ENCODE measurements at regions not wholly inside any gene's neighbourhood (a gene's known extent, or its start where the extent isn't known, plus 50 kb on each side); places are given as distances from the start of the nearest gene placed in this dataset.

- Histone ChIP-seq H3K27me3 (ENCODE audit: control insufficient read depth, insufficient read depth, low read length, poor library complexity, severe bottlenecking) (no peaks in the 10 kb centered on the region), H3K27ac (ENCODE audit: low read depth, low read length) (no peak overlapping the region), H3K36me3 (ENCODE audit: control insufficient read depth, insufficient read depth, low read length) (no peaks in the 10 kb centered on the region), H3K9ac (ENCODE audit: extremely low read depth, low read length, poor library complexity, severe bottlenecking) (no peak overlapping the region), H3K9me3 (ENCODE audit: control insufficient read depth, low read length) (no peaks in the 10 kb centered on the region), H3K4me3 (ENCODE audit: low read length) (no peak overlapping the region), H3K4me1 (ENCODE audit: control insufficient read depth, insufficient read depth, low read length) (no peaks in the 10 kb centered on the region)
- no peak for TF ChIP-seq CTCF (conservative IDR thresholded peaks at IDR 0.05)
- Mint-ChIP-seq H3K9me3 (no peaks in the 10 kb centered on the region), H3K4me3 (no peak overlapping the region), H3K36me3 (ENCODE audit: low read depth) (no peaks in the 10 kb centered on the region), H3K4me1 (no peaks in the 10 kb centered on the region), H3K27me3 (ENCODE audit: insufficient read depth) (peaks cover 4% of the 10 kb centered on the region), H3K27ac (no peak overlapping the region)
- DNase-seq: no peak
- WGBS, 2 experiments (ENCODE audit: insufficient coverage in 1 of 2, insufficient read length in 1 of 2): 96 to 100% methylated on average over 3 to 4 of the region's 4 CpGs
Observed at GRCh38 chr15:85937661-85938060, 142.0 kb upstream of the AGBL1 start.

GRCh38 chr15:85941186-85941855, 138.3 kb upstream of the AGBL1 start:
- H3K27ac Mint-ChIP-seq: no peak overlapping the region

GRCh38 chr15:85942632-85943031, 137.0 kb upstream of the AGBL1 start:
- no peaks in the 10 kb centered on the region for H3K9me3 Mint-ChIP-seq
- no peaks in the 10 kb centered on the region for H3K4me1 Mint-ChIP-seq
- H3K4me1 ChIP-seq (ENCODE audit: control insufficient read depth, insufficient read depth, low read length): no peaks in the 10 kb centered on the region
- H3K36me3 Mint-ChIP-seq (ENCODE audit: low read depth): no peaks in the 10 kb centered on the region
- TF ChIP-seq CTCF (conservative IDR thresholded peaks at IDR 0.05): no peak
- DNase-seq: no peak
- H3K9ac ChIP-seq (ENCODE audit: extremely low read depth, low read length, poor library complexity, severe bottlenecking): no peak overlapping the region
- no peak overlapping the region for H3K4me3 ChIP-seq (ENCODE audit: low read length)
- H3K27ac Mint-ChIP-seq: no peak overlapping the region
- H3K36me3 ChIP-seq (ENCODE audit: control insufficient read depth, insufficient read depth, low read length): no peaks in the 10 kb centered on the region
- no peaks in the 10 kb centered on the region for H3K9me3 ChIP-seq (ENCODE audit: control insufficient read depth, low read length)
- H3K27me3 Mint-ChIP-seq (ENCODE audit: insufficient read depth): no peaks in the 10 kb centered on the region
- H3K4me3 Mint-ChIP-seq: no peak overlapping the region
- no peaks in the 10 kb centered on the region for H3K27me3 ChIP-seq (ENCODE audit: control insufficient read depth, insufficient read depth, low read length, poor library complexity, severe bottlenecking)
- 93 to 94% methylated on average over 5 of the region's 5 CpGs for WGBS, 2 experiments (ENCODE audit: insufficient coverage in 1 of 2, insufficient read length in 1 of 2)
- no peak overlapping the region for H3K27ac ChIP-seq (ENCODE audit: low read depth, low read length)

More at GRCh38 chr15:85941186-85941855, 138.3 kb upstream of the AGBL1 start:
- no peaks in the 10 kb centered on the region for H3K36me3 ChIP-seq (ENCODE audit: control insufficient read depth, insufficient read depth, low read length)
- H3K27me3 ChIP-seq (ENCODE audit: control insufficient read depth, insufficient read depth, low read length, poor library complexity, severe bottlenecking): no peaks in the 10 kb centered on the region
- H3K9me3 Mint-ChIP-seq: no peaks in the 10 kb centered on the region
- WGBS, 2 experiments (ENCODE audit: insufficient coverage in 1 of 2, insufficient read length in 1 of 2): 98 to 100% methylated on average over 2 of the region's 2 CpGs
- no peaks in the 10 kb centered on the region for H3K9me3 ChIP-seq (ENCODE audit: control insufficient read depth, low read length)
- no peak overlapping the region for H3K27ac ChIP-seq (ENCODE audit: low read depth, low read length)
- no peak for TF ChIP-seq CTCF (conservative IDR thresholded peaks at IDR 0.05)
- DNase-seq: no peak
- no peaks in the 10 kb centered on the region for H3K4me1 ChIP-seq (ENCODE audit: control insufficient read depth, insufficient read depth, low read length)
- no peaks in the 10 kb centered on the region for H3K4me1 Mint-ChIP-seq
- no peak overlapping the region for H3K9ac ChIP-seq (ENCODE audit: extremely low read depth, low read length, poor library complexity, severe bottlenecking)
- peaks cover 2% of the 10 kb centered on the region for H3K27me3 Mint-ChIP-seq (ENCODE audit: insufficient read depth)
- no peaks in the 10 kb centered on the region for H3K36me3 Mint-ChIP-seq (ENCODE audit: low read depth)
- H3K4me3 ChIP-seq (ENCODE audit: low read length): no peak overlapping the region
- no peak overlapping the region for H3K4me3 Mint-ChIP-seq

Data from endodermal cell (in vitro differentiated cells).